Esophagus squamous epithelium (tissue), 4 donors: ENCODE measurements at regions not wholly inside any gene's neighbourhood (a gene's known extent, or its start where the extent isn't known, plus 50 kb on each side); places are given as distances from the start of the nearest gene placed in this dataset.

Experiments used
- CTCF ChIP-seq, 6 experiments: fragments of 450-650 bp in 4 of 6; fragments of 200-600 bp in 2 of 6; sonication (generic) in 2 of 6; IDR thresholded peaks; one replicate each; pipeline ENCODE4 v1.5.1; 2016 to 2019; ENCODE audit warnings: antibody characterized with exemption in 6 of 6, mild to moderate bottlenecking in 4 of 6, moderate library complexity in 4 of 6
- POLR2A ChIP-seq, 4 donors: fragments of 450-650 bp; IDR thresholded peaks; one replicate each; pipeline ENCODE4 v1.6.1; 2017; ENCODE audit warnings: antibody characterized with exemption in 4 of 4, mild to moderate bottlenecking in 4 of 4, moderate library complexity in 3 of 4

- no peak for TF ChIP-seq CTCF (IDR thresholded peaks at IDR 0.05)
- no peak for TF ChIP-seq POLR2A (IDR thresholded peaks at IDR 0.05)
These were observed 106.7 kb downstream of the KIF26A start for GRCh38 chr14:104245075-104245474.
